HG03575 (cell line): ENCODE measurements at regions not wholly inside any gene's neighbourhood (a gene's known extent, or its start where the extent isn't known, plus 50 kb on each side); places are given as distances from the start of the nearest gene placed in this dataset.
"Not testable (repeated sequence)": the region's sequence is repeated elsewhere in the genome, so short reads cannot be mapped to it uniquely, and the experiment has no call there.

Experiments
- ATAC-seq: cut with Tn5 transposase; IDR thresholded peaks from one replicate; pipeline ENCODE4 v1.9.1; 2021; ENCODE audit not compliant: unreplicated experiment, insufficient number of reproducible peaks, low FRiP score; ENCODE audit errors: extremely low read depth

DNA sequence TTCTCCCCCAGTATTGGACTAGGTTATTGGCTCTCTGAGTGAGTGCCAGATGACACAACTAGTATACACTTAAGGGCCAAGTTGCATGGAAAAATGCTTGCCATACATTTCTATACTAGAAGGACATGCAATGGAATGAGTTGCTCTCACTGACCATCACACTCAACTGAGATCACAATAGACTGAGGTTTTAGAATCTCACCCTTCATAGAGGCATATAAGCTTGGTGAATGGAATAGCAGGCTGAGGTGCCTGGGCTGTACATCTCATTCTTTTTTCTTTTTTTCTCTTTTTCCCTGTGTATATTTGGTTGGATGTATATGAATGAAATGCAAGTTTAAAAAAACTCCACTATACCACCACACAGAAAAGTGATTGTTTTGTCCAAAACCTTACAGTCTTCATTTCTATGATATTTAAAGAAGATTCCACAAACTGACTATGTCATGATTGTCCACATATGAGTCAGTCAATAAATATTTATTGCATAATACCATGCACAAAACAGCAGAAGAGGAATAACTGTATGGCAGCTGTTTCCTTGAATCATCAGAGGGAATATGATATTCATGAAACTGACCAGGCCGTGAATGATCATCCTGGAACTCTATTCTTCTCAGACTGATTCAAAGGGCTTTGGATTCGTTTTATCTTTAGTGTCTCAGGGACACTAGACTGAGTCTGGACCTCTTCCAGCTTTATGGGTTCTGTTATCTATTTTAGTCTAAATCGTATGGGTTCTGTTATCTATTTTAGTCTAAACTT lies 122.6 kb upstream of the STK17B start:
- ATAC-seq = no peak

DNA sequence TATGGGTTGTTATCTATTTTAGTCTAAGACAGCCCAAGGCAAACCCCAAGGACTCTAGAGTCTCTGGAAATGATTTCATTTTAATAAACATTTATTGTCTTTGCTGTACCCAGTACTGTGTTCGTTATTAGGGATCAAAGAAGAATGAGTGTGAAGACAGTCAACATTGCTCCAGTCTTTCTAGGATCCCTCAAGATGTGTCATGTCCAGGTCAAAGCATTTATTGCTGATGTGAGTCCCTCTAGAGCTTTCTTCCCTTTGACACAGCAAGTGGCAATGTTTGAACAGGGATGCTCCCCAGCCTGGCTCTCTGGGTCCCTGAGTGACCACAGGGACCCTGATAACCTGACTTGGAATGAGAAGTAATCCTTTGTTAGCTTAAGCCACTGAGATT lies 123.1 kb upstream of the STK17B start:
- no peak for ATAC-seq

DNA sequence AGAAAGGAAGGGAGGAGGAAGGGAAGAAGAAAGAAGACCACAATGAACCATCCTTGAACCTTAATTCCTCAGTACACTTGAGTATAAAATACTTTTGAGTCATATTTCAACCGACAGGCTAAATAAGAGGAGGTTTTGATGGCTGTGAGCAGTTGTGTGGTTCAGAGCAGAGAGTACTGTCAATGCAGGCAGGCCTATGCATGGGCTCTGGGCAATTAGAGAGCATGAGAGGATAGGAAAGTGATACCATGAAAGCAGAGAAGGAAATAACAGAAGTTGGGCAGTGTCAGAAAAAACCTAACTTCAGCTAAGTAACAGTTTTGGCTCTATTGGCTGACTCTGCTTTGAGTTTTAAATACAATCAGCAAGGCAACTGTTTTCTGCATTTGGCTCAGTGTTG lies 123.6 kb upstream of the STK17B start:
- no peak for ATAC-seq

DNA sequence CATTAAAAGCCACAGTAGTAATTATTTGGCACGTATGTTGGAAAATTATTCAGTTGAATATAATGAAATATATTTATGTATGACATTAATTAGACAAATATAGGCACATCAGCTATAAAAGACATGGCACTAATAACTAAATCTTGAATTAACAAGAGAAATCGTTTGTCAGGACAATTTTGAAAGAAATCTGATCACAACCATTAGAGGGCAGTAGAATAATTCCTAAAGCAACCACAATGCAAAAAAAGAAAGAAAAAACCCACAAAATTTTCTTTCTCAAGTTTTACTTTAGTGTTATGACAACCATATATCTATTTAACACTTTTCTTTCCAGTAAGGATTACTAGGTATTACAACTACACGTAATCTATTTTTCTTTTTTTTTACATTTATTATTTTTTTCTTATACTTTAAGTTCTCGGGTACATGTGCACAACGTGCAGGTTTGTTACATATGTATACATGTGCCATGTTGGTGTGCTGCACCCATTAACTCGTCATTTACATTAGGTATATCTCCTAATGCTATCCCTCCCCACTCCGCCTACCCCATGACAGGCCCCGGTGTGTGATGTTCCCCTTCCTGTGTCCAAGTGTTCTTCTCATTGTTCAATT lies 126.8 kb upstream of the STK17B start:
- ATAC-seq = not testable (repeated sequence)

DNA sequence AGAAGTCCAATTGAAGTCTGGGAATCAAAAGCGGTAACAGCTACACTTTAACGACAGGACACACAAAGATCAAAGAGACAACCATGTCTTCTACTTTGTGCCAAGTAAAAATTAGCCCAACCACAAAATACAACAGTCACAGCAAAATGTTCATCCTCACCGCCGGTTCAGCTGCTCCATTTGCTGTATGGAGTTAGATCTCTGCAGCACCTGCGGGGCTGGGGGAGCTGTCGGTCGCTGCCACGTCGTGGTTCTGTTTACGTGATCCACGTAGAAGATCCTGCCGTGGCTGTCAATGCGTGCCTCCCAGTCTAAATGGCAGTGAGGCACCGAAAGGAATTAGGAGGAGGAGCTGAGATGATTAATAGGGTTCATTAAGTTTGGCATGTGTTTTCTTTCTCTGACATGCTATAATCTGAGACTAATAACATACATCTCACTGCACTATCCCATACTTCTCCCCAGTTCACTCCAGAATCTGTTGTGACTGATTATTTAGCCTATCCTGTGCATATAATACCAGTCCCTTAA lies 136.5 kb upstream of the STK17B start:
- no peak for ATAC-seq

DNA sequence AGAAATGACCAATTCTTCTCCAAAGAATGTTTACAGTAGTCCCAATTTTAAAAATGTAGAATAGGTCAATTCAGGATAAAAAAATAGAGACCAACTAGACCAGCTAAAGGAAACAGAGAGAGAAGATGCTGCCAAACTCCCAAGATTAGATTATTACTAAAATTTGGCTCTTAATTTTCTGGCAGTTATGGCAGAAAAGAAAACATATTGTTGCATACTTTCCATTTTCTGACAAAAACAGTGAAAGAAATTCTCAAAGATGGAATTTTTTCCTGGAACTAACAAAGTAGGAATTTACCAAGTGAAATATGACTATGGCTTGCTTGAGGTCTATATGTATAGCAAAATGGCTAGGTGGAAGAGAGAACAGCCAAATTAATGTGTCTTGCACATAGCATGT lies 138.3 kb upstream of the STK17B start:
- ATAC-seq = no peak

DNA sequence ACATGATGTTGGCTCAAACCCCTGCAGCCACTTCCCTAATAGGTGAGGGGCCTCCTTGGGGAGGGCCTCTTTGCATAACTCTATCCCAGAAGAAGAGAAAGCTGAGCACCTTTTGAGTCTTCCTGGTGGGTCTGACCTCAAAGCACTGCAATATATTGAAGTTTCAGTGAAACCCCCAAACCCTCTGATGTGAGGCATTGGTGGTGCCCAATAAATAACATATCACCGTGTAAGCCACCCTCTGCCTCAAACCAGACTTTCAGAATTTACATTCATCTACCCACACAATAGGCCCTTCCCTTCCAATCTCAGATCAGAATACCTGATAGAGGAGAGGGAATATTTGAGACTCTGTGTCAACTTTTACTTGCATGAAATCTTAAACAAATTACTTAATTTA lies 142.8 kb upstream of the STK17B start:
- ATAC-seq = no peak

DNA sequence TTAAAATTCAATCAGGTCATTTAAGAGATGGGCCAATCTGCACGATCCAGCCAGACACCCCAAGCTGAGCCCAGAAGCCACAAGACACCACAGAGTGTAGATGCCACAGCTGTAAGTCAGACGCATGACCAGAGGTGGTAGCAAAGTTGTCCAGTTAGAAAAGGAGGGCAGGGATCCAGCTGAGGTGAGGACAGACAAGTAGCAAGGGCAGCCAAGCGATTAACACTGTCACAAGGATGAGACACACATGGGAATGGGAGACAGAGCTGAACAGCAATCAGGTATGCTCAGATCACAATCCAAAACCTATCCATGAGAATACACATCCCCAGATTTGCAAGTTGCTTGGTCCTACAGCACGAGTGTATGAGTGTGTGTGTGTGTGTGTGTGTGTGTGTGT lies 143.4 kb upstream of the STK17B start:
- ATAC-seq = no peak

DNA sequence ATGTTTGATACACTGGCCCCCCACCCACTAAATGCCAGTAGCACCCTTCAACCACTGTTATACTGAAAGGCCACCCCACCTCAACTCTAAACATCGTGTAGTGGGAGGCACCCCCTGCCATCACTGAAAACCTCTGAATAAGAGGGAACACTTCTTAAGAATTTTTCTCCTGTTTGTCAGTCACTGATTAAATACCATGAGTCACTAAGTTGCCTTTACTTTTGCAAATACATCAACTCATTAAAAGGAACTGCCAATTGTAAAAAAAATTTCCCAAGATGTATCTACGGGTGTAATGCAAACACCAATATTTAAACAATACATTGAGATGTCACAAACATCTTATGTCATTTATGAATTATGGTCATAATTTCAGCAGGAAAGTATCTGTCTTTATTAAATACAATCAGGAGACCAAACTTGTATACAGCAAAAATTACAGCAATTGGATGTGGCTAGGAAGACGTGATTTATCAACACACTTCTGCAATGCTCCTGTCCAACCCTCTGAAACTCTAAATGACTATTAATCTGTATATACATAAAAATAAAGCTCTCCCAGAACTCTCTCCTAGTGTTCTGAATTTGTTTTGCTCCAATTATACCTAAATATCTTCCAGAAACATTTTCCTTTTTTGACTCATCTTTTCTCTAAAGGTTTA lies 144.1 kb upstream of the STK17B start:
- ATAC-seq = no peak

DNA sequence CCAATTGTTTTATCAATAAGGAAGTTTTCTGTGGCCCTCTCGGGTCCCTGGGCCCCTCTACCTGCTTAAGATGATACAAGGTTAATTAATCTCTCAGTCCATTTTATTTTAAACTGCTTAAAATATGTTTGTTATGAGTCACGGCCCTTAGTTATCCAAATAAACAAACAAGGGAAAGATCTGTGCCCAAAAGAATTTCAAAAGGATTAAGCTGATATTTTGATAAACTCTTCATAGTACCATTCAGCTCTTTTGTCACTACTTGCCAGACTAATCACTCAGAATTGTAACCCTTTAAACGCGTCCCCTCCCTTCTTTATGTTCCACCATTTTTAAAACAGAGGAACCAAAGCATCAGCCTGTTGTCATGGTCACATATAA lies 144.7 kb upstream of the STK17B start:
- ATAC-seq = no peak

DNA sequence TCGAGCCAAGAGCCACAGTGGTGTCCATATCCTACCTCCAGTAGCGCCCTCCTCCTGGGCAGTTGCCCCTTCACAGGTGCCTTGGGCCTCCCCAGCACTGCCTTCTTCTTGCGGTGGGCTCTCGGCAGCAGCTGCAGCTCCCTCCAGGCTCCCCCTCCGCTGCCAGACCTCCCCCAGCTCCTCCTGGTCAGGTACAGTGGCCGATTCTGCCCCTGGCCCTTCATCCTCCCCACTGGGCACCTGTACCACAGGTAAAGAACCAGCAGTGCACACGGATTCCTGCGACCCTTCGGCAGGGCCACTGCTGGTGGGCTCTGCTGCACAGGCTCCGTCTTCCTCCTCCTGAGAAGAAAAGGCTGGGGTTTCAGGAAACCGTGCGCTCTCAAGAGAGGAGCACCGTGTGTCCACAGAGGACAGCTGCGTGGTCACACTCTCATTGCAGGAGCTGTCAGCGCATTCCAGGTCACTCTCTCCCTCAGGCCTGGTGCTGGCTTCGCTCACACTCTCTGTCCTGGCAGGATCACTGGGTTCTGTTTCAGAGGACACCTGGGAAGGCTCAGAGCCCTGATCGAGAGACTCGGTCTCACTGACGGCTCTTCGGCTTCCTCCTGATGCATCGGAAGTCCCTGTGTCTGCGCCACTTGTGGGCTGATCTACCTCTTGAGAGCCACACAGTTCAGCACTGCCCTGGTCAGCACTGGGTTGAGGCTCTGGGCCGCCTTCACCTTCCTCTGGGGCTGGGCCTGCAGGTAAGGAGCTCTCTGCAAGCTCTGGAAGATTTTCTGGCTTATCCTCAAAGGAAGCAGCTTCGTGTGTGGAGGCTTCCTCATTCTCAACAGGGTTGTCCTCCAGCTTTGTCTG lies 147.4 kb upstream of the STK17B start:
- no peak for ATAC-seq

DNA sequence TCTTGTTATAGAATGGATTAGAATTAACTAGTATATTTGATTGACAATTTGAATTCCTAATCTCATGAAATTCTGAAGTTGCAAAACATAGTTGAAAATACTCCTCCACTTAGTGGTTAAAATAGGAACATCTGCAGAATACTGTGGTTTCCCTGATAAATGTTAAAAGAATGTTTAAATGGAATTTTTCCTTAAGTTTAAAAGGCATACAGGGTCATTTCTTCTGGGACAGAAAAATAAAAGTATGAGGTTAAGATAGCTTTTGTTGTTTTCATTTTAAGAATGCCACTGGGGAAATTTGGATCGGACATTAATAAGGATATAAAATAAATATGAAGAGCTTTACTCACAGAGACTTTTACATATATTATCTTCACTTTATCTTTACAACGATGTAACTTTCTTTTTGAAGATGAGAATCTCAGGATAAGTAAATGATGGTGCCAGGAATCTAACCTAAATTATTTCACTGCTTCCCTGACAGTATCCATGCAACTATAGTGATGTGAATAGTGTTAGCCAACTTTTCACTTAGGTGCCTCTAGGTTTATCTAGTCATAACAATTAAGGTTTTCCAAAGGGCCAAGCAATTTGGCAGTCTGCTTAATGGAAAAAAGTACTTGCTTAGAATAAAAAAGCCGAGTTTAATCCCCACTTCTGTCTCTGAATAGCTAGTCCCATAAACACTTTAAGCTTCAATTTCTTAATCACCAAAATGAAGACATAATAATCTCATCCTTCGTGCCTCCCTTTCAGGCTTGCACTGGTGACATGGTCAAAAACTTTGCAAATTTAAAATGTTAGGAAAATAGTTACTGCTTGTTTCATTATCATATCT lies 151.8 kb upstream of the STK17B start:
- ATAC-seq = no peak

DNA sequence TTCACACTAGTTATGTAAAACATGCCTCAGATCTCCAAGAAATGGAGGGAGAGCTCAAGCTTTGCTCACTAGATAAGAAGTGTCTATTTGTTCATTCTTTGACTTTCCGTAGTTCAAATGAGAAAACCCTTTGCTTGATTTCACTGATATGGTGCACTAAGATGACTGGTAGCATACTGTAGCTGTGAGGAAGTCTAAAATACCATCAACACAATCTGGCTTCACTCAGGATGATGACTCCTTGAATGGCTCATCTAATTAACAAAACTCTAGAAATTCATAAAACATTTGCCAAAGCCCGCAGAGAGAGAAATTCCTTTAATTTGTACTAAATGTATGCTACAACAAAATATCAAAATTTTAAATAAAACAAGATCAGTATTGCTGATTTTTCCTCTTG lies 152.8 kb upstream of the STK17B start:
- no peak for ATAC-seq

DNA sequence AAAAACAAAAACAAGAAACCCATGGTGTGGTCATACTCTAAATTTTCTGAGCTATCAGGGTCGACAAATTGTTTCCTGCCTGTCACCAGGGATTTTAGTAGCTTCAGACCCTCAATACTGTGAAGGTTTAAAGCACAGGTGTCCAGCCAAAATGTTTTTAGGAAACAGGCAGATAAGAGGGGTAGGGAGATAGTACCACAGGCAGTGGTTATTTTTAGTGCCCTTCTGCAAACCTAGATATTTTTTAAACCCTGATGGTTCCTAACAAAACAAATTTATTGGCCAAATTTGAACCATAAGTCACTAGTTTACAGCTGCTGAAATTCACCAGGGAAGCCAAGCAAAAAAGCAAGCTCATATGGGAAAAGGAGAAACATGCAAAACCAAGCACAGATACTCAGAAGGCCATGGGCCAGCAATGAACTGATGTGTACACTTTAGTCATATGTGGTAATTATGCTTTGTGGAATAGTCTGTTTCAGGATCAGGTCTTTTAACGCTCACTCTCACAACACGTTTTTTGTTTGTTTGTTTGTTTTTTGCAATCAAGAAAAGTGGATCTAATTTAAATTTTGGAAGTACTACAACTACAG lies 156.8 kb upstream of the STK17B start:
- ATAC-seq = no peak

DNA sequence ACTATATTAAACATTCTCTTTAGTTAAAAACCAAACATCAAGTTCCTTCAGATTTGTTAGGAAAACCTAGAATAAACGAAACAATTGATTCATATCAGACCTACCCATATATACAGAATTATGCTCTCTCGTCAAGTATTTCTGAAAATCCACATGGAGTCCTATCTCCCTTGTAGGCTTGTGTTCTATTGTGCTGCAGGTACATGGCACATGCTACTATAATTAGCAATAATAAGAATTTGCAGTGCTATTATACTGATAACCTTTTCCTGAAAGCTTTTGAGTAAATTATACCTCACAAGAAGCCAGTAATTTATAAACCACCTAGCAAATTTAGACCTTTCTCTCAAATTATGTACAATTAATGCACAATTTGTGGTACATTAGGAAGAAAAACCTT lies 158.6 kb upstream of the STK17B start:
- no peak for ATAC-seq

DNA sequence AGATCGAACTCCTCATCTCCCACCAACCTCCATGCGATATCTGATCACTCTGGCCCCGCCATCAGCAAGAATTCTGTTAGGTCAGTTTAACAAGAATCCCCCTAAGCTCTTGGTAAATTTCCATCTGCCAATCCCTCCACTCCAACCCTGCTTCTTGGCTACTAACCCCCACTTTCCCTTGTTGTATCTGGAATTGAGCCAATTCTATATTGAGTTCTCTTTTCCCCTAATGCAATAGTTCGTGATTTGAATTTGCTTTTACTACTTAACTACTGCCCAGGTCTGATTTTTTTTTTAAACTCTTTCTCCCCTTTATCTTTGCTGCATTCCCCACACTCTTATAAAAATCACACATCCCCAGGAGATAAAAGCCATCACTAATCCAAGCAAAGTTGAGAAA lies 159.3 kb upstream of the STK17B start:
- ATAC-seq = no peak

DNA sequence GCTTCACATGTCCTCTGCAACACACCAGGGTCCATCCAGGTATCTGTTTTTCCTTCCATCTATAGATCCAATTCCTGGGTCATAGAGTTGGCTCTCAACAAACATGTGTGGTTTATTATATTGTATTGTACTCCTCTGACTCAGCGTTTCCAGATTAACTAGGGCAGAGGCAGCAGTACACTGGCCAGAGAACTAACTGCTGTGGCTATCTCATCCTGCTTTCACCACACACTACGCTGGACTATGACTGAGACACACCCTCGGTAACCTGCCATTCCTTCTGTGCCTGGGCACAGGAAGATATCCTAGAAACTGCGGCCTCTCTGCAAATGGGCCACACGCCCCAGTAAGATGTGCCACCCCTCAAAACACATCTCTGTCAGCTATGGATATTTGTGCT lies 159.8 kb upstream of the STK17B start:
- ATAC-seq = no peak

DNA sequence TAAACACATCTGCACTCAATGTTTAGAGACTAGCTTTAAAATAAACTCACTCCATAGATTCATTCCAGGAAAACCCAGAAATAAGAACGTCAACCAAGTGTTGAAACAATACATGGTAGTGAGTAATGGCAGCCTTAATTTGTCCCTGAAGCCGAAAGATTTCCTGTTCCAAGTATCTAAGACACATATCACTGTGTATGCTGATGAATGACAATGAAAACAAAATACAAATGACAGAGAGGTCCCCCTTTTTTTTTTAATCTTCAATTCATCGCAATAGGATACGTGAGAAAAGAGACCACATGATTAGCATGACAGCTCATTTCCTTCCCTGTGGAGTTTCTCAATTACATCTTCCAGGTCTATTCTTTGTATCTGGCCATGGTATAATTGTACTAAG lies 160.5 kb upstream of the STK17B start:
- no peak for ATAC-seq
